Panc1 (cell line): ENCODE measurements at regions not wholly inside any gene's neighbourhood (a gene's known extent, or its start where the extent isn't known, plus 50 kb on each side); places are given as distances from the start of the nearest gene placed in this dataset.

ENCODE experiments used
- POLR2AphosphoS5 ChIP-seq: IDR thresholded peaks from 2 replicates; pipeline ENCODE4 v1.6.1; 2012; ENCODE audit warnings: mild to moderate bottlenecking, low read depth, low read length, moderate library complexity
- SIN3A ChIP-seq: IDR thresholded peaks from 2 replicates; pipeline ENCODE4 v1.6.1; 2012; ENCODE audit warnings: low read depth, mild to moderate bottlenecking, low read length, moderate library complexity, borderline replicate concordance; ENCODE audit not compliant: insufficient read depth
- TCF7L2 ChIP-seq: IDR thresholded peaks from 2 replicates; pipeline ENCODE4 v1.6.1; 2011; ENCODE audit warnings: mild to moderate bottlenecking, low read depth, low read length, inconsistent platforms
- TF ChIP-seq, protein P1 (sequence below): fragments of 450-650 bp; IDR thresholded peaks from 2 replicates; pipeline ENCODE4 v1.5.1; 2017; ENCODE audit warnings: mild to moderate bottlenecking

DNA sequence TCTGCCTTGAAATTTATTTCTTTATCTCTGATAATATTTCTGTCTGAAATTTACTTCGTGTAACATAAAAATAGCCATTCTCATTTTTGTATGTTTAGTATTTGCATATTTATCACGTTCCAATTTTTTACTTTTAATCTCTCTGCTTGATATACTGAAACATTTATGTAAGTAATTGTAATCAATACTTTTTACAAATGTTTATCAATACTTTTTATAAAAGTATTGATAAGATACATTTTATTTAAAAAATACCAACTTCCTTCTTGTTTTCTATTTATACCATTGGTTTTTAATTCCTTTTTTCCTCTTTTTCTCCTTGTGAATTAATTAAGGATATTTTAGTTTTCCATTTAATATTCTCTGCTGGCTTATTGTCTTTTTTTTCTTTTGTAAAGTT lies 60.3 kb upstream of the TBL1XR1 start:
- TF ChIP-seq, protein P1, sequence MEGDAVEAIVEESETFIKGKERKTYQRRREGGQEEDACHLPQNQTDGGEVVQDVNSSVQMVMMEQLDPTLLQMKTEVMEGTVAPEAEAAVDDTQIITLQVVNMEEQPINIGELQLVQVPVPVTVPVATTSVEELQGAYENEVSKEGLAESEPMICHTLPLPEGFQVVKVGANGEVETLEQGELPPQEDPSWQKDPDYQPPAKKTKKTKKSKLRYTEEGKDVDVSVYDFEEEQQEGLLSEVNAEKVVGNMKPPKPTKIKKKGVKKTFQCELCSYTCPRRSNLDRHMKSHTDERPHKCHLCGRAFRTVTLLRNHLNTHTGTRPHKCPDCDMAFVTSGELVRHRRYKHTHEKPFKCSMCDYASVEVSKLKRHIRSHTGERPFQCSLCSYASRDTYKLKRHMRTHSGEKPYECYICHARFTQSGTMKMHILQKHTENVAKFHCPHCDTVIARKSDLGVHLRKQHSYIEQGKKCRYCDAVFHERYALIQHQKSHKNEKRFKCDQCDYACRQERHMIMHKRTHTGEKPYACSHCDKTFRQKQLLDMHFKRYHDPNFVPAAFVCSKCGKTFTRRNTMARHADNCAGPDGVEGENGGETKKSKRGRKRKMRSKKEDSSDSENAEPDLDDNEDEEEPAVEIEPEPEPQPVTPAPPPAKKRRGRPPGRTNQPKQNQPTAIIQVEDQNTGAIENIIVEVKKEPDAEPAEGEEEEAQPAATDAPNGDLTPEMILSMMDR, result no peak
- TF ChIP-seq SIN3A (no peak), TCF7L2 (no peak), POLR2AphosphoS5 (no peak)
